HepG2 (cell line): ENCODE measurements at regions not wholly inside any gene's neighbourhood (a gene's known extent, or its start where the extent isn't known, plus 50 kb on each side); places are given as distances from the start of the nearest gene placed in this dataset.

ENCODE experiments used
- ATAC-seq: fragments of 200-7000 bp; cut with Tn5 transposase; 3 replicates; pipeline ENCODE4 v1.9.1; 2020; ENCODE audit warnings: mild to moderate bottlenecking, moderate library complexity
- BruUV-seq: library from RNA; stranded (reverse); fragments of 400-500 nt; replicated peaks from 2 replicates; lab custom pipeline; 2021; lab: Mats Ljungman, UMichigan
- CTCF ChIA-PET: fragments of 300-600 bp; formaldehyde crosslinking; extraction: SDS; loops from one replicate; lab custom pipeline; 2021; ENCODE audit warnings: low total read pairs, inconsistent platforms, low intra/inter-chr PET ratio; lab: Yijun Ruan, JAX
- POLR2A ChIA-PET: fragments of 350-600 bp; sonication (Branson Sonifier 250); formaldehyde crosslinking; loops from one replicate; lab custom pipeline; 2020; ENCODE audit warnings: antibody characterized with exemption, inconsistent platforms; lab: Yijun Ruan, JAX
- DNase-seq: peaks from one replicate; pipeline ENCODE4 v3.0.0-alpha.2; 2015; ENCODE audit warnings: low spot score
- FAIRE-seq: peaks from 3 replicates; lab custom pipeline; 2011; peaks lifted over from hg19 to GRCh38; lab: Jason Lieb, UNC
- H2AFZ ChIP-seq: one replicate; pipeline ENCODE4 v1.6.1; 2011; ENCODE audit warnings: low read length, inconsistent platforms
- H3K27ac ChIP-seq: fragments of 300-600 bp; 3 replicates; pipeline ENCODE4 v1.8.0; 2011; ENCODE audit warnings: mixed run types, mild to moderate bottlenecking, mixed read lengths, low read length, inconsistent platforms; ENCODE audit not compliant: insufficient read depth; ENCODE audit errors: extremely low read length
- H3K27me3 ChIP-seq, 2 experiments: fragments of 200-600 bp in 1 of 2; 2 replicates in 1 of 2; 3 replicates in 1 of 2; pipeline versions ENCODE4 v1.6.0 to v1.8.0; 2011; ENCODE audit warnings: low read length in 2 of 2, mild to moderate bottlenecking in 2 of 2, moderate library complexity in 2 of 2, inconsistent platforms in 1 of 2; ENCODE audit not compliant: insufficient read depth in 2 of 2, control insufficient read depth in 1 of 2
- H3K36me3 ChIP-seq, 2 experiments: fragments of 200-600 bp in 1 of 2; replicated peaks in 1 of 2; 2 replicates in 1 of 2; 3 replicates in 1 of 2; pipeline versions ENCODE4 v1.5.1 to v1.8.0; 2011; ENCODE audit warnings: low read length in 2 of 2, inconsistent platforms in 1 of 2; ENCODE audit not compliant: insufficient read depth in 2 of 2, control insufficient read depth in 1 of 2
- H3K4me1 ChIP-seq: 2 replicates; pipeline ENCODE4 v1.5.1; 2012; ENCODE audit warnings: low read length, inconsistent platforms; ENCODE audit not compliant: insufficient read depth
- H3K4me2 ChIP-seq: 2 replicates; pipeline ENCODE4 v1.6.0; 2011; ENCODE audit warnings: low read depth, low read length, inconsistent platforms
- H3K4me3 ChIP-seq, 3 experiments: fragments of 200-600 bp in 1 of 3; sonication (generic), shearing (Covaris generic) in 1 of 3; replicated peaks in 1 of 3; 2 replicates each; pipeline ENCODE4 v1.5.1; 2011 to 2016; ENCODE audit warnings: low read length in 3 of 3, inconsistent platforms in 2 of 3, low read depth in 2 of 3, mild to moderate bottlenecking in 2 of 3, control low read depth in 1 of 3, mixed read lengths in 1 of 3; ENCODE audit not compliant: insufficient read depth in 1 of 3
- H3K79me2 ChIP-seq: one replicate; pipeline ENCODE4 v1.6.1; 2011; ENCODE audit warnings: low read length, inconsistent platforms; ENCODE audit not compliant: insufficient read depth
- H3K9ac ChIP-seq: 2 replicates; pipeline ENCODE4 v1.6.0; 2011; ENCODE audit warnings: mild to moderate bottlenecking, low read depth, low read length, inconsistent platforms; ENCODE audit not compliant: insufficient read depth
- H3K9me3 ChIP-seq: 2 replicates; pipeline ENCODE4 v1.5.1; 2012; ENCODE audit warnings: mild to moderate bottlenecking, low read length
- H4K20me1 ChIP-seq: 2 replicates; pipeline ENCODE4 v1.6.0; 2011; ENCODE audit warnings: inconsistent platforms, mild to moderate bottlenecking, low read length, moderate library complexity; ENCODE audit not compliant: insufficient read depth
- ARID5B ChIP-seq: IDR thresholded peaks from 2 replicates; pipeline ENCODE4 v1.4.0; 2020; ENCODE audit warnings: mild to moderate bottlenecking, missing genetic modification reagents
- CREM ChIP-seq, 2 experiments: sonication (generic) in 1 of 2; formaldehyde crosslinking in 1 of 2; IDR thresholded peaks; 2 replicates each; pipeline versions ENCODE4 v1.4.0 to v1.6.1; 2016 to 2020; ENCODE audit warnings: antibody characterized with exemption in 1 of 2, mild to moderate bottlenecking in 1 of 2, missing genetic modification reagents in 1 of 2
- KMT2A ChIP-seq: sonication (generic); formaldehyde crosslinking; IDR thresholded peaks from 2 replicates; pipeline ENCODE4 v1.4.0; 2020; ENCODE audit warnings: missing genetic modification reagents
- NONO ChIP-seq, 2 experiments: fragments of 450-650 bp in 1 of 2; sonication (generic) in 1 of 2; formaldehyde crosslinking in 1 of 2; IDR thresholded peaks in 1 of 2; conservative IDR thresholded peaks in 1 of 2; 2 replicates each; pipeline versions ENCODE4 v1.6.1 to v1.8.0; 2017 to 2022; ENCODE audit warnings: mild to moderate bottlenecking in 1 of 2, missing genetic modification reagents in 1 of 2, moderate library complexity in 1 of 2
- PAF1 ChIP-seq: IDR thresholded peaks from 2 replicates; pipeline ENCODE4 v1.6.1; 2016; ENCODE audit warnings: missing genetic modification reagents, missing compliant biosample characterization
- PHF5A ChIP-seq: IDR thresholded peaks from one replicate; pipeline ENCODE4 v1.6.1; 2018; ENCODE audit warnings: low read depth, missing genetic modification reagents; ENCODE audit not compliant: unreplicated experiment
- RERE ChIP-seq: IDR thresholded peaks from 2 replicates; pipeline ENCODE4 v1.6.1; 2016; ENCODE audit warnings: low read depth, missing genetic modification reagents, missing compliant biosample characterization
- SMAD3 ChIP-seq: sonication (generic); formaldehyde crosslinking; IDR thresholded peaks from 2 replicates; pipeline ENCODE4 v1.4.0; 2020; ENCODE audit warnings: missing genetic modification reagents
- ZBTB42 ChIP-seq: sonication (generic); formaldehyde crosslinking; IDR thresholded peaks from 2 replicates; pipeline ENCODE4 v1.5.0; 2020; ENCODE audit warnings: mild to moderate bottlenecking, missing genetic modification reagents
- ZBTB43 ChIP-seq: sonication (generic); formaldehyde crosslinking; conservative IDR thresholded peaks from 2 replicates; pipeline ENCODE4 v1.4.0; 2020; ENCODE audit warnings: missing genetic modification reagents
- ZNF235 ChIP-seq: sonication (generic); formaldehyde crosslinking; IDR thresholded peaks from 2 replicates; pipeline ENCODE4 v1.8.1; 2023; ENCODE audit warnings: mild to moderate bottlenecking, missing genetic modification reagents, borderline replicate concordance
- WGBS: methylation state at CpG from one replicate; pipeline ENCODE4 v1.1.6; 2017; ENCODE audit warnings: low lambda C conversion rate; 5-methylcytosine and 5-hydroxymethylcytosine counted together
- in situ Hi-C: cut with HindIII; loops from 2 replicates; pipeline ENCODE4 v1.10.0; 2017; ENCODE audit warnings: low pct_unique_long_range_greater_than_20kb; ENCODE audit not compliant: extremely low pct_ligation_motif_present
- intact Hi-C: fragments of 100-400 bp; cut with micrococcal nuclease; formaldehyde crosslinking; loops from one replicate; pipeline ENCODE4 v1.10.0; 2022; ENCODE audit not compliant: unreplicated experiment

- no peak for TF ChIP-seq RERE (CRISPR knock-in tag)
- no peak for TF ChIP-seq ZNF235 (CRISPR knock-in tag)
- TF ChIP-seq NONO (IDR thresholded peaks at IDR 0.05), result no peak
- TF ChIP-seq NONO (CRISPR knock-in tag; conservative IDR thresholded peaks at IDR 0.05), result no peak
- no peak for TF ChIP-seq SMAD3 (CRISPR knock-in tag)
- TF ChIP-seq ZBTB42 (CRISPR knock-in tag), result no peak
Measured at GRCh38 chr13:22777207-22777606, 403.6 kb upstream of the SGCG start (continued).

GRCh38 chr13:22789027-22789593 is 391.7 kb upstream of the SGCG start:
- in situ Hi-C loops (loop anchor here (25.0 kb wide), 1 partner anchor 1177 kb away; the partner anchor contains the start of gene MICU2), intact Hi-C loops (no loop called here)
- CTCF ChIA-PET, result no interaction called here
- POLR2A ChIA-PET, result interaction anchor here (1.0 kb wide), 1 partner anchor 1186 kb away, joined by 4 read pairs; no protein-coding TSS in a partner anchor
- peak; percentile 15; the same call in 2 of the 3 replicates for ATAC-seq
- Histone ChIP-seq H3K36me3 (no peaks in the 10 kb centered on the region), H3K9me3 (no peaks in the 10 kb centered on the region), H3K27ac (peak overlapping the region; percentile 0), H3K4me1 (peaks cover 62% of the 10 kb centered on the region), H2AFZ (peak overlapping the region; percentile 49), H4K20me1 (no peaks in the 10 kb centered on the region), H3K4me3 (peak overlapping the region in 2 of 3 experiments; percentile 1 to 12; a peak in 2 of 6 replicates), H3K4me2 (peak overlapping the region; percentile 77), H3K9ac (peak overlapping the region; percentile 45; the same call in 1 of the 2 replicates), H3K79me2 (no peaks in the 10 kb centered on the region), H3K27me3 (no peaks in the 10 kb centered on the region)
- peak; percentile 8 for FAIRE-seq
- BruUV-seq, result no TSS peak
- DNase-seq, result peak; percentile 78
- WGBS, result 5% methylated on average over 6 of the region's 9 CpGs
- TF ChIP-seq ARID5B, result peak; percentile 48; the same call in 1 of the 2 replicates
- 0 out of 2 replicates have a peak, but pooled peaks have one; percentile 57 for TF ChIP-seq ZBTB43 (CRISPR knock-in tag)
- no peak for TF ChIP-seq PAF1 (CRISPR knock-in tag)
- no peak for TF ChIP-seq PHF5A
- TF ChIP-seq KMT2A (CRISPR knock-in tag), result no peak
- peak; percentile 53; the same call in 1 of the 2 replicates for TF ChIP-seq CREM (IDR thresholded peaks at IDR 0.05)
- TF ChIP-seq CREM (CRISPR knock-in tag; IDR thresholded peaks at IDR 0.05), result no peak
